Panc1 (cell line): ENCODE measurements at regions not wholly inside any gene's neighbourhood (a gene's known extent, or its start where the extent isn't known, plus 50 kb on each side); places are given as distances from the start of the nearest gene placed in this dataset.

Experiments used
- ATAC-seq: fragments of 200-7000 bp; cut with Tn5 transposase; 2 replicates; pipeline ENCODE4 v1.9.1; 2020; ENCODE audit warnings: mild to moderate bottlenecking, moderate library complexity
- BruUV-seq: library from RNA; stranded (reverse); fragments of 400-500 nt; replicated peaks from 2 replicates; lab custom pipeline; 2021; lab: Mats Ljungman, UMichigan
- CTCF ChIA-PET: fragments of 300-600 bp; sonication (Branson Sonifier 250); formaldehyde crosslinking; loops from one replicate; lab custom pipeline; 2022; ENCODE audit warnings: antibody characterized with exemption; lab: Charles Lee
- POLR2A ChIA-PET: fragments of 300-600 bp; sonication (Branson Sonifier 250); formaldehyde crosslinking; loops from one replicate; lab custom pipeline; 2022; ENCODE audit warnings: antibody characterized with exemption; lab: Charles Lee
- DNase-seq: peaks from one replicate; pipeline ENCODE4 v3.0.0-alpha.2; 2010; ENCODE audit warnings: low read depth, low spot score
- H3K27ac ChIP-seq: 2 replicates; pipeline ENCODE4 v1.5.1; 2011; ENCODE audit warnings: mild to moderate bottlenecking, low read length, inconsistent platforms
- H3K27me3 ChIP-seq: fragments of 200-500 bp; sonication (Bioruptor generic); 2 replicates; pipeline ENCODE4 v1.6.0; 2014; ENCODE audit warnings: low read length, inconsistent platforms; ENCODE audit not compliant: control insufficient read depth, insufficient read depth
- H3K36me3 ChIP-seq: fragments of 200-500 bp; sonication (Bioruptor generic); 2 replicates; pipeline ENCODE4 v1.5.1; 2014; ENCODE audit warnings: inconsistent platforms, mild to moderate bottlenecking, low read length, moderate library complexity; ENCODE audit not compliant: control insufficient read depth, insufficient read depth
- H3K4me1 ChIP-seq: 2 replicates; pipeline ENCODE4 v1.5.1; 2011; ENCODE audit warnings: inconsistent platforms, mild to moderate bottlenecking, low read length, moderate library complexity; ENCODE audit not compliant: control insufficient read depth, insufficient read depth
- H3K4me3 ChIP-seq, 2 experiments: 2 replicates each; pipeline ENCODE4 v1.5.1; 2011 to 2012; ENCODE audit warnings: low read depth in 2 of 2, low read length in 2 of 2, mild to moderate bottlenecking in 2 of 2, inconsistent platforms in 1 of 2, moderate library complexity in 1 of 2
- H3K9me3 ChIP-seq: fragments of 200-500 bp; sonication (Bioruptor generic); 2 replicates; pipeline ENCODE4 v1.5.1; 2014; ENCODE audit warnings: low read depth, mild to moderate bottlenecking, inconsistent platforms, low read length, moderate library complexity; ENCODE audit not compliant: control insufficient read depth, insufficient read depth
- CTCF ChIP-seq: fragments of 450-650 bp; IDR thresholded peaks from 2 replicates; pipeline ENCODE4 v1.5.1; 2017; ENCODE audit warnings: mild to moderate bottlenecking
- POLR2AphosphoS5 ChIP-seq: IDR thresholded peaks from 2 replicates; pipeline ENCODE4 v1.6.1; 2012; ENCODE audit warnings: mild to moderate bottlenecking, low read depth, low read length, moderate library complexity
- REST ChIP-seq, 2 experiments: IDR thresholded peaks; 2 replicates each; pipeline ENCODE4 v1.6.1; 2011 to 2012; ENCODE audit warnings: low read depth in 2 of 2, control low read depth in 1 of 2, low read length in 1 of 2, mild to moderate bottlenecking in 1 of 2, moderate library complexity in 1 of 2; ENCODE audit not compliant: insufficient read depth in 1 of 2
- SIN3A ChIP-seq: IDR thresholded peaks from 2 replicates; pipeline ENCODE4 v1.6.1; 2012; ENCODE audit warnings: low read depth, mild to moderate bottlenecking, low read length, moderate library complexity, borderline replicate concordance; ENCODE audit not compliant: insufficient read depth
- TCF7L2 ChIP-seq: IDR thresholded peaks from 2 replicates; pipeline ENCODE4 v1.6.1; 2011; ENCODE audit warnings: mild to moderate bottlenecking, low read depth, low read length, inconsistent platforms
- in situ Hi-C: cut with HindIII; loops from 2 replicates; pipeline ENCODE4 v1.10.0; 2016; ENCODE audit warnings: low sequenced_read_pairs, low pct_unique_long_range_greater_than_20kb
- intact Hi-C: fragments of 100-400 bp; cut with micrococcal nuclease; formaldehyde crosslinking; loops from one replicate; pipeline ENCODE4 v1.10.0; 2022; ENCODE audit not compliant: unreplicated experiment

- POLR2A ChIA-PET = no interaction called here
- no peaks in the 10 kb centered on the region for H3K4me1 ChIP-seq
- no peak overlapping the region for H3K27ac ChIP-seq
- no peaks in the 10 kb centered on the region for H3K9me3 ChIP-seq
- TF ChIP-seq SIN3A = no peak
- no peak for TF ChIP-seq REST (IDR thresholded peaks at IDR 0.05; ENCODE audit: insufficient read depth in 1 of 2, low read depth in 2 of 2, low read length in 1 of 2)
- TF ChIP-seq TCF7L2 = no peak
- TF ChIP-seq CTCF = no peak
- no peak for TF ChIP-seq POLR2AphosphoS5
- BruUV-seq = no TSS peak
- no peak for ATAC-seq
- no peaks in the 10 kb centered on the region for H3K27me3 ChIP-seq
- intact Hi-C loops (no loop called here), in situ Hi-C loops (no loop called here)
- no peak for DNase-seq
- H3K36me3 ChIP-seq = no peaks in the 10 kb centered on the region
- no peak overlapping the region for H3K4me3 ChIP-seq
- CTCF ChIA-PET = interaction anchor here (0.7 kb wide), 1 partner anchor 50 kb away, joined by 5 read pairs; no protein-coding TSS in a partner anchor
These were observed 517.2 kb downstream of the DHX35 start for GRCh38 chr20:39479196-39479810.

- H3K27ac ChIP-seq = no peak overlapping the region
- CTCF ChIA-PET = interaction anchor here (0.5 kb wide), 1 partner anchor 83 kb away, joined by 4 read pairs; no protein-coding TSS in a partner anchor
- ATAC-seq (no peak), DNase-seq (no peak)
- POLR2A ChIA-PET = no interaction called here
- H3K9me3 ChIP-seq = no peaks in the 10 kb centered on the region
- no peaks in the 10 kb centered on the region for H3K27me3 ChIP-seq
- H3K4me1 ChIP-seq = no peaks in the 10 kb centered on the region
- no TSS peak for BruUV-seq
- H3K36me3 ChIP-seq = no peaks in the 10 kb centered on the region
- no peak overlapping the region for H3K4me3 ChIP-seq
- in situ Hi-C loops (no loop called here), intact Hi-C loops (no loop called here)
- TF ChIP-seq CTCF = no peak
- TF ChIP-seq TCF7L2 = no peak
- TF ChIP-seq REST (IDR thresholded peaks at IDR 0.05; ENCODE audit: insufficient read depth in 1 of 2, low read depth in 2 of 2, low read length in 1 of 2) = no peak
- TF ChIP-seq POLR2AphosphoS5 = no peak
- no peak for TF ChIP-seq SIN3A
These were observed 512.7 kb downstream of the DHX35 start for GRCh38 chr20:39474879-39475278.
